Psoas muscle (tissue), 7 donors: ENCODE measurements at regions not wholly inside any gene's neighbourhood (a gene's known extent, or its start where the extent isn't known, plus 50 kb on each side); places are given as distances from the start of the nearest gene placed in this dataset.

Experiments used
- ATAC-seq, 4 donors: fragments of 200-7000 bp; cut with Tn5 transposase; one replicate each; pipeline ENCODE4 v1.9.1; 2020; ENCODE audit warnings: moderate library complexity in 3 of 4, mild to moderate bottlenecking in 2 of 4
- DNase-seq, 2 donors: peaks; one replicate each; pipeline ENCODE4 v3.0.0-alpha.2; 2020
- H3K27ac ChIP-seq: fragments of 200-600 bp; one replicate; pipeline ENCODE4 v1.8.0; 2022
- H3K27me3 ChIP-seq, 3 donors: fragments of 200-600 bp in 1 of 3; one replicate each; pipeline versions ENCODE4 v1.6.1 to v1.8.0; 2013 to 2022; ENCODE audit warnings: low read length in 2 of 3, mild to moderate bottlenecking in 2 of 3, moderate library complexity in 1 of 3; ENCODE audit not compliant: insufficient read depth in 3 of 3
- H3K36me3 ChIP-seq, 2 donors: fragments of 200-600 bp in 1 of 2; one replicate each; pipeline versions ENCODE4 v1.6.1 to v1.8.0; 2013 to 2022; ENCODE audit warnings: low read depth in 1 of 2, mild to moderate bottlenecking in 1 of 2, moderate library complexity in 1 of 2; ENCODE audit not compliant: insufficient read depth in 1 of 2
- H3K4me1 ChIP-seq: fragments of 200-600 bp; one replicate; pipeline ENCODE4 v1.8.0; 2022
- H3K4me3 ChIP-seq: fragments of 200-600 bp; one replicate; pipeline ENCODE4 v1.8.0; 2022; ENCODE audit warnings: mild to moderate bottlenecking
- H3K9me3 ChIP-seq: fragments of 200-600 bp; one replicate; pipeline ENCODE4 v1.8.0; 2022
- CTCF ChIP-seq: fragments of 200-600 bp; IDR thresholded peaks from one replicate; pipeline ENCODE4 v1.8.0; 2022; ENCODE audit warnings: antibody characterized with exemption
- WGBS, 3 donors: extraction: QIAGEN DNeasy Blood & Tissue Kit; methylation state at CpG; one replicate each; pipeline versions ENCODE4 v1.1.6 to v1.1.7; 2013; 5-methylcytosine and 5-hydroxymethylcytosine counted together
- intact Hi-C, 2 donors: fragments of 100-400 bp; cut with DNase I; formaldehyde crosslinking; loops; one replicate each; pipeline versions ENCODE4 v1.11.0 to v1.14.2; 2022
- donor health status: healthy with polysubstance abuse.
- donor health status: DM: no; HTN: no; CAD: no; lungs with moderate emphysema.
- donor health status: Bipolar disorder and iron deficiency.
- donor health status: healthy.
- donor health status: DM: yes; HTN: yes; CAD: no.
- donor health status: DM: no; HTN: no; CAD: no.
- donor health status: DM: yes; HTN: yes; CAD: no.

- H3K27ac ChIP-seq, result no peak overlapping the region
- no peak overlapping the region for H3K4me3 ChIP-seq
- no peaks in the 10 kb centered on the region for H3K9me3 ChIP-seq
- no peak for ATAC-seq
- TF ChIP-seq CTCF, result no peak
- H3K36me3 ChIP-seq, result peaks cover 3 to 45% of the 10 kb centered on the region in 2 donors
- no peaks in the 10 kb centered on the region for H3K27me3 ChIP-seq
- no peaks in the 10 kb centered on the region for H3K4me1 ChIP-seq
- DNase-seq, result no peak
- intact Hi-C loops, result no loop called here
Measured at GRCh38 chr1:223000632-223001031, 142.4 kb downstream of the TLR5 start.

- peaks cover 3 to 54% of the 10 kb centered on the region in 2 donors for H3K36me3 ChIP-seq
- no peak for ATAC-seq
- no peak for DNase-seq
- WGBS, 3 donors, result 81 to 91% (median 82%) methylated on average over 9 of the region's 9 CpGs
- no peak overlapping the region for H3K4me3 ChIP-seq
- no peaks in the 10 kb centered on the region for H3K4me1 ChIP-seq
- TF ChIP-seq CTCF, result no peak
- no peaks in the 10 kb centered on the region for H3K9me3 ChIP-seq
- no peak overlapping the region for H3K27ac ChIP-seq
- intact Hi-C loops, result no loop called here
- H3K27me3 ChIP-seq, result no peaks in the 10 kb centered on the region
Measured at GRCh38 chr1:223001653-223002634, 141.1 kb downstream of the TLR5 start.

GRCh38 chr1:223003549-223003948 is 139.5 kb downstream of the TLR5 start:
- peaks cover 3 to 49% of the 10 kb centered on the region in 2 donors for H3K36me3 ChIP-seq
- no peak overlapping the region for H3K4me3 ChIP-seq
- no peaks in the 10 kb centered on the region for H3K27me3 ChIP-seq
- intact Hi-C loops, result no loop called here
- no peaks in the 10 kb centered on the region for H3K9me3 ChIP-seq
- no peak for TF ChIP-seq CTCF
- whole genome bisulfite sequencing, 3 donors, result 95 to 96% (median 95%) methylated on average over 9 of the region's 9 CpGs
- DNase-seq, result no peak
- no peak overlapping the region for H3K27ac ChIP-seq
- no peak for ATAC-seq
- no peaks in the 10 kb centered on the region for H3K4me1 ChIP-seq

- Histone ChIP-seq H3K27ac (no peak overlapping the region), H3K9me3 (no peaks in the 10 kb centered on the region), H3K4me3 (no peak overlapping the region), H3K36me3 (peaks cover 0 to 47% of the 10 kb centered on the region in 2 donors), H3K27me3 (peaks cover 0 to 7% (median 0%) of the 10 kb centered on the region in 3 donors), H3K4me1 (no peaks in the 10 kb centered on the region)
- no peak for ATAC-seq
- intact Hi-C loops, result no loop called here
- 93% methylated on average over 5 of the region's 5 CpGs for WGBS, 3 donors
- TF ChIP-seq CTCF, result no peak
- DNase-seq, result no peak
Measured at GRCh38 chr1:223006371-223006770, 136.7 kb downstream of the TLR5 start.
